ENCODE measurements at regions not wholly inside any gene's neighbourhood (a gene's known extent, or its start where the extent isn't known, plus 50 kb on each side); places are given as distances from the start of the nearest gene placed in this dataset.

GRCh38 chr6:5851261-5851757 lies 155.4 kb downstream of the NRN1 start:
- H3K9ac ChIP-seq (ENCODE audit: insufficient read depth, low read length, poor library complexity, severe bottlenecking): peak overlapping the region; percentile 21
- no peaks in the 10 kb centered on the region for H3K79me2 ChIP-seq (ENCODE audit: insufficient read depth, low read length)
- H3K27ac ChIP-seq (ENCODE audit: low read depth in 1 of 2, low read length in 2 of 2): no peak overlapping the region
- intact Hi-C loops (cut with micrococcal nuclease): no loop called here
- Mint-ChIP-seq H3K36me3 (peaks cover 0 to 5% of the 10 kb centered on the region in 2 donors), H3K27me3 (ENCODE audit: low read depth in 3 of 3) (peaks cover 52 to 71% (median 54%) of the 10 kb centered on the region in 3 donors), H3K4me3 (peak overlapping the region; percentile 64 to 82), H3K4me1 (peaks cover 7% of the 10 kb centered on the region), H3K9me3 (peaks cover 0 to 13% (median 6%) of the 10 kb centered on the region in 7 donors), H3K27ac (no peak overlapping the region)
- peak in 2 of 3 donors; percentile 9 to 28 for DNase-seq
- H3K9me3 ChIP-seq (replicated peaks in 1 of 2; ENCODE audit: control insufficient read depth in 1 of 2, insufficient read depth in 1 of 2, low read length in 2 of 2): peaks cover 0 to 4% of the 10 kb centered on the region in 2 donors
- peaks cover 36 to 67% of the 10 kb centered on the region in 2 donors for H3K27me3 ChIP-seq (ENCODE audit: control insufficient read depth in 2 of 2, insufficient read depth in 2 of 2, low read length in 2 of 2)
- no peaks in the 10 kb centered on the region for H4K20me1 ChIP-seq (ENCODE audit: insufficient read depth, low read length)
- H3K4me1 ChIP-seq (ENCODE audit: control insufficient read depth in 1 of 2, insufficient read depth in 2 of 2, low read length in 2 of 2): peaks cover 8 to 10% of the 10 kb centered on the region in 2 donors
- peak overlapping the region; percentile 61 for H2AFZ ChIP-seq (ENCODE audit: insufficient read depth, low read depth, low read length, poor library complexity, severe bottlenecking)
- peak overlapping the region in 1 of 3 experiments; percentile 66 for H3K4me3 ChIP-seq (replicated peaks in 1 of 3; ENCODE audit: low read depth in 2 of 3, low read length in 3 of 3)
- no peaks in the 10 kb centered on the region for H3K36me3 ChIP-seq (replicated peaks in 1 of 2; ENCODE audit: control insufficient read depth in 1 of 2, insufficient read depth in 2 of 2, low read length in 2 of 2)
- TF ChIP-seq CTCF (IDR thresholded peaks at IDR 0.05): no peak
- 4% methylated on average over 33 of the region's 34 CpGs for WGBS (ENCODE audit: insufficient coverage)
- peak overlapping the region; percentile 67 for H3K4me2 ChIP-seq (replicated peaks; ENCODE audit: extremely low read depth, low read length, poor library complexity, severe bottlenecking)

GRCh38 chr6:5850848-5851255 lies 155.9 kb downstream of the NRN1 start:
- no peaks in the 10 kb centered on the region for H4K20me1 ChIP-seq (ENCODE audit: insufficient read depth, low read length)
- no peaks in the 10 kb centered on the region for H3K36me3 ChIP-seq (replicated peaks in 1 of 2; ENCODE audit: control insufficient read depth in 1 of 2, insufficient read depth in 2 of 2, low read length in 2 of 2)
- H3K27ac Mint-ChIP-seq: peak overlapping the region in 1 of 7 donors; percentile 30
- no peaks in the 10 kb centered on the region for H3K79me2 ChIP-seq (ENCODE audit: insufficient read depth, low read length)
- no peak for DNase-seq
- H3K4me3 Mint-ChIP-seq: peak overlapping the region; percentile 56 to 82
- peaks cover 36 to 70% of the 10 kb centered on the region in 2 donors for H3K27me3 ChIP-seq (ENCODE audit: control insufficient read depth in 2 of 2, insufficient read depth in 2 of 2, low read length in 2 of 2)
- H3K27ac ChIP-seq (ENCODE audit: low read depth in 1 of 2, low read length in 2 of 2): no peak overlapping the region
- peak overlapping the region in 2 of 3 experiments; percentile 3 to 66 for H3K4me3 ChIP-seq (replicated peaks in 1 of 3; ENCODE audit: low read depth in 2 of 3, low read length in 3 of 3)
- 5% methylated on average over 6 of the region's 16 CpGs for WGBS (ENCODE audit: insufficient coverage)
- peak overlapping the region; percentile 61 for H2AFZ ChIP-seq (ENCODE audit: insufficient read depth, low read depth, low read length, poor library complexity, severe bottlenecking)
- intact Hi-C loops (cut with micrococcal nuclease): no loop called here
- peak overlapping the region; percentile 21 for H3K9ac ChIP-seq (ENCODE audit: insufficient read depth, low read length, poor library complexity, severe bottlenecking)
- H3K36me3 Mint-ChIP-seq: peaks cover 0 to 5% of the 10 kb centered on the region in 2 donors
- H3K9me3 Mint-ChIP-seq: peaks cover 0 to 13% (median 6%) of the 10 kb centered on the region in 7 donors
- TF ChIP-seq CTCF (IDR thresholded peaks at IDR 0.05): no peak
- peaks cover 8 to 10% of the 10 kb centered on the region in 2 donors for H3K4me1 ChIP-seq (ENCODE audit: control insufficient read depth in 1 of 2, insufficient read depth in 2 of 2, low read length in 2 of 2)
- H3K4me1 Mint-ChIP-seq: peaks cover 7% of the 10 kb centered on the region
- peak overlapping the region; percentile 67 for H3K4me2 ChIP-seq (replicated peaks; ENCODE audit: extremely low read depth, low read length, poor library complexity, severe bottlenecking)
- peaks cover 0 to 4% of the 10 kb centered on the region in 2 donors for H3K9me3 ChIP-seq (replicated peaks in 1 of 2; ENCODE audit: control insufficient read depth in 1 of 2, insufficient read depth in 1 of 2, low read length in 2 of 2)
- peaks cover 52 to 68% (median 53%) of the 10 kb centered on the region in 3 donors for H3K27me3 Mint-ChIP-seq (ENCODE audit: low read depth in 3 of 3)

All from CD14-positive monocyte (primary cell).